Lung (tissue), 11 donors: ENCODE measurements at regions not wholly inside any gene's neighbourhood (a gene's known extent, or its start where the extent isn't known, plus 50 kb on each side); places are given as distances from the start of the nearest gene placed in this dataset.

Experiments
- ATAC-seq: fragments of 200-7000 bp; cut with Tn5 transposase; one replicate; pipeline ENCODE4 v1.9.1; 2020; ENCODE audit warnings: moderate number of reproducible peaks; ENCODE audit not compliant: insufficient read depth, low FRiP score
- DNase-seq, 3 donors: peaks; one replicate each; pipeline ENCODE4 v3.0.0-alpha.2; 2013 to 2017
- H3K27ac ChIP-seq, 2 donors: one replicate each; pipeline ENCODE4 v1.5.1; 2013; ENCODE audit warnings: mild to moderate bottlenecking in 2 of 2, moderate library complexity in 2 of 2, control low read depth in 1 of 2, inconsistent platforms in 1 of 2, low read depth in 1 of 2, low read length in 1 of 2
- H3K27me3 ChIP-seq, 3 donors: one replicate each; pipeline ENCODE4 v1.5.1; 2013; ENCODE audit warnings: low read length in 2 of 3; ENCODE audit not compliant: control insufficient read depth in 3 of 3, insufficient read depth in 3 of 3
- H3K36me3 ChIP-seq, 4 donors: one replicate each; pipeline ENCODE4 v1.5.1; 2013; ENCODE audit warnings: low read length in 4 of 4, mild to moderate bottlenecking in 1 of 4, moderate library complexity in 1 of 4; ENCODE audit not compliant: control insufficient read depth in 4 of 4, insufficient read depth in 4 of 4
- H3K4me1 ChIP-seq, 5 donors: one replicate each; pipeline ENCODE4 v1.5.1; 2013; ENCODE audit warnings: low read length in 5 of 5, mild to moderate bottlenecking in 2 of 5, moderate library complexity in 1 of 5; ENCODE audit not compliant: control insufficient read depth in 5 of 5, insufficient read depth in 5 of 5
- H3K4me3 ChIP-seq: one replicate; pipeline ENCODE4 v1.5.1; 2013; ENCODE audit warnings: mild to moderate bottlenecking, control low read depth, moderate library complexity
- H3K9ac ChIP-seq, 2 donors: one replicate each; pipeline ENCODE4 v1.5.1; 2013; ENCODE audit warnings: low read length in 2 of 2, control low read depth in 1 of 2; ENCODE audit not compliant: insufficient read depth in 1 of 2
- H3K9me3 ChIP-seq, 4 donors: one replicate each; pipeline ENCODE4 v1.5.1; 2013; ENCODE audit warnings: low read length in 3 of 4, mild to moderate bottlenecking in 1 of 4, moderate library complexity in 1 of 4; ENCODE audit not compliant: control insufficient read depth in 4 of 4, insufficient read depth in 3 of 4
- CTCF ChIP-seq: IDR thresholded peaks from 2 replicates; pipeline ENCODE4 v1.5.1; 2012; ENCODE audit warnings: mild to moderate bottlenecking; ENCODE audit errors: control extremely low read depth, extremely low read depth
- WGBS, 2 donors: extraction: QIAGEN DNeasy Blood & Tissue Kit; methylation state at CpG; one replicate each; pipeline ENCODE4 v1.1.7; 2013; 5-methylcytosine and 5-hydroxymethylcytosine counted together
- donor health status: control.
- donor health status: control.
- donor health status: Bipolar disorder and iron deficiency.
- donor health status: healthy.
- donor health status: DM: yes; HTN: yes; CAD: no.

GRCh38 chr14:104282332-104283196 lies 144.2 kb downstream of the KIF26A start:
- 85 to 87% methylated on average over 26 of the region's 26 CpGs for WGBS, 2 donors
- H3K27me3 ChIP-seq = no peaks in the 10 kb centered on the region
- no peaks in the 10 kb centered on the region for H3K9me3 ChIP-seq
- peaks cover 0 to 58% (median 12%) of the 10 kb centered on the region in 5 donors for H3K4me1 ChIP-seq
- H3K4me3 ChIP-seq = no peak overlapping the region
- no peak overlapping the region for H3K27ac ChIP-seq
- TF ChIP-seq CTCF = no peak
- no peaks in the 10 kb centered on the region for H3K36me3 ChIP-seq
- DNase-seq (peak in 2 of 3 donors; percentile 15 to 32), ATAC-seq (no peak)
- H3K9ac ChIP-seq = no peak overlapping the region

GRCh38 chr14:104283197-104284106 lies 145.1 kb downstream of the KIF26A start:
- H3K27ac ChIP-seq = no peak overlapping the region
- TF ChIP-seq CTCF = no peak

GRCh38 chr14:104284107-104284592 lies 145.8 kb downstream of the KIF26A start:
- H3K4me1 ChIP-seq = peaks cover 0 to 47% (median 12%) of the 10 kb centered on the region in 5 donors
- ATAC-seq = no peak
- WGBS, 2 donors = 77 to 82% methylated on average over 9 of the region's 9 CpGs
- DNase-seq = peak in 1 of 3 donors; percentile 8
- H3K27me3 ChIP-seq = no peaks in the 10 kb centered on the region
- no peaks in the 10 kb centered on the region for H3K9me3 ChIP-seq
- no peak for TF ChIP-seq CTCF
- H3K36me3 ChIP-seq = no peaks in the 10 kb centered on the region
- no peak overlapping the region for H3K4me3 ChIP-seq
- no peak overlapping the region for H3K9ac ChIP-seq
- H3K27ac ChIP-seq = no peak overlapping the region

More at GRCh38 chr14:104283197-104284106, 145.1 kb downstream of the KIF26A start:
- Histone ChIP-seq H3K4me1 (peaks cover 0 to 54% (median 12%) of the 10 kb centered on the region in 5 donors), H3K9ac (no peak overlapping the region), H3K36me3 (no peaks in the 10 kb centered on the region), H3K27me3 (no peaks in the 10 kb centered on the region), H3K9me3 (no peaks in the 10 kb centered on the region), H3K4me3 (no peak overlapping the region)
- DNase-seq = peak in 1 of 3 donors; percentile 10
- 86 to 87% methylated on average over 25 of the region's 25 CpGs for WGBS, 2 donors
- ATAC-seq = no peak
